Fibroblast of the aortic adventitia (primary cell): ENCODE measurements at regions not wholly inside any gene's neighbourhood (a gene's known extent, or its start where the extent isn't known, plus 50 kb on each side); places are given as distances from the start of the nearest gene placed in this dataset.
"Not testable (repeated sequence)": the region's sequence is repeated elsewhere in the genome, so short reads cannot be mapped to it uniquely, and the experiment has no call there.

Experiments used
- DNase-seq: peaks from one replicate; pipeline ENCODE4 v3.0.0-alpha.2; 2010; ENCODE audit warnings: low read depth
- H3K4me3 ChIP-seq: 2 replicates; pipeline ENCODE4 v1.5.1; 2011; ENCODE audit warnings: low read depth, mild to moderate bottlenecking, control low read depth, low read length, moderate library complexity
- TF ChIP-seq, protein P1 (sequence below): IDR thresholded peaks from 2 replicates; pipeline ENCODE4 v1.5.1; 2011; ENCODE audit warnings: mild to moderate bottlenecking, low read length, control low read depth, inconsistent platforms; ENCODE audit not compliant: insufficient read depth

DNA sequence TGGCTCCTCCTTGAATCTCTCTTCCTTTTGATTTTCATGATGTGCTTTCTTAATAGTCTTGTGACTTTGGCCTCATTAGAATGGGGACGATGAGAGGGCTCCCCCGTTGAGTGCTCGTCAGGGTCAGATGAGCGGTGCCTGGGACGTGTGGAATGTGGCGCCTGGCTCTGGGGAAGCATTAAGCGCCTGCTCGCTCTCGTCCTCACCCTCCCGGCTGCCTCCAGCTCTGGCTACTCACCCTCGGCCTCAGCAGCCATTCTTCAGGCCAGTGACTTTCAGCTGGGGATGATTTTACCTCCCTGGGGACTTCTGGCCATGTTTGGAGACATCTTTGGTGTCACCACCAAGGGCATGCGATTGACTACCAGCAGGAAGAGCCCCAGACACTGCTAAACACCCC is 69.7 kb downstream of the RPS6KA4 start:
- H3K4me3 ChIP-seq = no peak overlapping the region
- no peak for DNase-seq
- TF ChIP-seq, protein P1, sequence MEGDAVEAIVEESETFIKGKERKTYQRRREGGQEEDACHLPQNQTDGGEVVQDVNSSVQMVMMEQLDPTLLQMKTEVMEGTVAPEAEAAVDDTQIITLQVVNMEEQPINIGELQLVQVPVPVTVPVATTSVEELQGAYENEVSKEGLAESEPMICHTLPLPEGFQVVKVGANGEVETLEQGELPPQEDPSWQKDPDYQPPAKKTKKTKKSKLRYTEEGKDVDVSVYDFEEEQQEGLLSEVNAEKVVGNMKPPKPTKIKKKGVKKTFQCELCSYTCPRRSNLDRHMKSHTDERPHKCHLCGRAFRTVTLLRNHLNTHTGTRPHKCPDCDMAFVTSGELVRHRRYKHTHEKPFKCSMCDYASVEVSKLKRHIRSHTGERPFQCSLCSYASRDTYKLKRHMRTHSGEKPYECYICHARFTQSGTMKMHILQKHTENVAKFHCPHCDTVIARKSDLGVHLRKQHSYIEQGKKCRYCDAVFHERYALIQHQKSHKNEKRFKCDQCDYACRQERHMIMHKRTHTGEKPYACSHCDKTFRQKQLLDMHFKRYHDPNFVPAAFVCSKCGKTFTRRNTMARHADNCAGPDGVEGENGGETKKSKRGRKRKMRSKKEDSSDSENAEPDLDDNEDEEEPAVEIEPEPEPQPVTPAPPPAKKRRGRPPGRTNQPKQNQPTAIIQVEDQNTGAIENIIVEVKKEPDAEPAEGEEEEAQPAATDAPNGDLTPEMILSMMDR = no peak

DNA sequence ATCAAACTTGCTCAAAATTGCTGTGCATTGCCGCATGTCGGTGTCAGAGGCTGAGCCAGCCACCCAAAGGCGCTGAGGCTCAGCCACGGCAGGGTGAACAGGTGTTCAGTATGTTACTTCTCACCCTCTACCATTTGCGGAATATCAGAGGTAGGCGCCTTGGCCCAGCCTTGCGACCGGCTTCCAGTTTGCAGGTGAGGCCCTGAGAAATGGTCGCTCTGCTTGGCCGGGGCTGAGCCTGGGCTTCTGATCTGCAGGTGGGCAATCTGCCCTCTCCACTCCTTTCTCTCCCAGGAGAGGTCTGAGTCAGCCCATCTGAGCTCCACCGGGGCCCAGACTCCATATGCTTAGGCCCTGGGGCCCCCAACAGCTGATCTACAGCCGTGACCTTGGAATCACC is 71.0 kb downstream of the RPS6KA4 start:
- TF ChIP-seq, protein P1 = no peak
- DNase-seq = no peak
- no peak overlapping the region for H3K4me3 ChIP-seq

DNA sequence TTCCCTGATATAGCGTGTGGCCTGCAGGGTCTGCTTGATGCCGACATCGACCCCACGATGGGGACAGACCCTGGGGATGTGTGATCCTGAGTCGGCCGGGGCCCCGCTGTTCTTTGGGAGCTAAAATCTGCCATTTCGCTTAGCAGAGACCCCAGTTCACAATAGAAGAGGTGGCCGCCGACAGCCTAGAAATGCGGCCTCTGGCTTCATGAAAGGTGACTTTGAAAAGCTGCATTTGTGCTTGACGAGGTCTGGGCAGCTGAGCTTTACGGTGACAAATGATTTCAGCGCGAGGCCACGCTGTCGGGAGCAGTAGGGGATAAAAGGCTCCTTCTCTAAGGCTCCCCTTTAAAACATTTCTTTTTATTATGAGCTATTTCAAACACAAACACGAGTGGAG is 71.7 kb downstream of the RPS6KA4 start:
- TF ChIP-seq, protein P1 = no peak
- no peak for DNase-seq
- no peak overlapping the region for H3K4me3 ChIP-seq

DNA sequence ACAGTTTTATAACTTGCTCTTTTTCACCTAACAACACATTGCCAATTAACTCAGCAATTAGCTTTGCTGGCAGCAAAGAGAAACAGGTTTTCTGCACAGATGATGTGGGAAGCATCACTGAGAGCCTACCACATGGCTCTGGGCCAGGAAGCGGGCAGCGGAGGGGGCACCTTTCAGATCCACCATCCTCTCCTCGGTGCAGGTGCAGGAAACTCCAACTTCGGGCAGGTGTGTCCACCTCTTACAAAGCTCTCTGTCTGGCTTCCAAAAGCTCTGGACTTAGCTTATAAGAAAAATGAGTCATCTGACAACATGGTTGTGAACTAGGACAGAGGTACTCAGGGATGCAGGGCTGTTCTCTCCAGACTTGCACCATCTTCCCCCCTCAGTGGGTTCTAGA is 77.0 kb downstream of the RPS6KA4 start:
- TF ChIP-seq, protein P1 = no peak
- no peak overlapping the region for H3K4me3 ChIP-seq
- no peak for DNase-seq

DNA sequence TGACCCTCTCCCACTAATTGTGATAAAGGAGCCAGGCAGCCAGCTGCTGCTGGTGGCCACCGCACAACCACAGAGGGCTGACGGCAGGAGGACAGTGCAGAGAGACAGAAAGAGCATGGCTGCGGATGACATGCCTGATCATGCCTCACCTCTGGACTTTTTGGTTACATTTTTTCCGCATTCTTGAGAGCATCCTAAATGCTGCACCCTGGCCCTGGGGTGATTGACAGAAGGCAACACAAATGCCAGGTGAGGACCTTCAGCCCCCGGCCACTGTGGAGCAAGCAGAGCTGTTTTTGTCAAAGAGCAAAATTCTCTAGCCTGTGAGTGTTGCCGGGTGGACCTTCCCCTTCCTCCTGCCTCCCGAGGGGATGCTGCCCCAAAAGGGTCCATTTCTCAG is 78.5 kb downstream of the RPS6KA4 start:
- no peak for DNase-seq
- TF ChIP-seq, protein P1 = no peak
- no peak overlapping the region for H3K4me3 ChIP-seq

DNA sequence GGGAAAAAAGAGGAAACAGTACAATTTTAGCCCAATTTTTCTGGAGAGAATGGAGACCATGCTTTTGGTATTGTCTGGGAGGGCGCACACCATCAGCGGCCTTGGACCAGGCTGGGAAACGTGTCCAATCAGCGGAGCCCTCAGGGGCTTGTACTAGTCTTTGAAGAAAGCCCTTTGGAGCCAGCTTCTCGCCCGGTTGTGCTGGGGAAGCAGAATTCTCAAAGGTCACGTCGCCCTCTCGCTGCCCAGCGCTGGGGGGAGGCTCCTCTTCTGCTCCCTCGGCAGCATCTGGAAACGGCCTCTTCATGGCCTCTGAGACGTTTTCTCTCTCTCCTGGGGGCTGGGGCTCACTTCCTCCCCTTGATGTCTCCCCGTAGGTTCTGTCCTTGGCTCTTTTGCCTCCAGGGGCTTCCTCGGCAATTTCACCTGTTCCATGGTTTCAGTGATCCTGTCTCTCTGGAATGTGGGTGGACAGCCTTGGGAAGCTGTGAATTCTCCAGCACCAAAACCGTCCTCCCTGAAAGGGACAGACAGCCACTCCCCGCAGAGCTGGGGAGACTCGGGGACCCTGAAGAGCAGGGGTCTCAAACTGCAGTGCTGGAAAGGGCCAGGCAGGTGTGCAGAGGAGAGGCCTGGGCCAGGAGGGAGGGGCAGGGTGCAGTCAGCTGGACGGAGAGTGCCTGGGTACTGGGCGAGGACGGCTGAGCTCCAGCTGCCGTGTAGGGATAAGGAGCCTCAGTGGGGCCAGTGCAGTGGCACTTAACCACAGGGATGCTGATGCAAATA is 80.2 kb downstream of the RPS6KA4 start:
- no peak overlapping the region for H3K4me3 ChIP-seq
- no peak for DNase-seq
- TF ChIP-seq, protein P1 = no peak

DNA sequence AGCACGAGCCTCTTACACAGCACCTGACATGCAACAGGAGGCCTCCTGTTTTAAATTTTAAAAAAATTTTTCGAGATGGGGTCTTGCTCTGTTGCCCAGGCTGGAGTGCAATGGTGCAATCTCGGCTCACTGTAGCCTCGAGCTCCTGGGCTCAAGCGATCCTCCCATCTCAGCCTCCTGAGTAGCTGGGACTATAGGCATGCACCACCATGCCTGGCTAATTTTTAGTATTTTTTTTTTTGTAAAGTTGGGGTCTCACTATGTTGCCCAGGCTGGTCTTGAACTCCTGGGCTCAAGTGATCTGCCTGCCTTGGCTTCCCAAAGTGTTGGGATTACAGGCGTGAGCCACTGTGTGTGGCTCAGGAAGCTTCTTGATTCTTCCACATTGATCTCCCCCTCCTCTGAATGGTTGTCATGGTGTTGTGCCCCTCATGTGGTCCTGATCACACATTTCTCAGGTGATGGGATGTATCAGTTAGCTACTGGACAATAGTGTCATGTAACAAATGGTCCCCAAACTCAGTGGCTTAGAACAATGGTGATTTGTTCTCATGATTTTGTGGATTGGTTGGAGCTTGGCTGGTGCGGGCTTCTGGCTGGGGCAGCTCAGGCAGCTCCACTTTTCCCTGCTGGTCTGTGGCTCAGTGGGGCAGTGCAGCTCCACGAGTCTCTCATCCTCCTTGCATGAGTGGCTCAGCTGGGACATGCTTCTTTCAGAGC is 81.0 kb downstream of the RPS6KA4 start:
- DNase-seq, H3K4me3 ChIP-seq: not testable (repeated sequence)
